ENCODE measurements at regions not wholly inside any gene's neighbourhood (a gene's known extent, or its start where the extent isn't known, plus 50 kb on each side); places are given as distances from the start of the nearest gene placed in this dataset.

- Histone ChIP-seq H3K9me3 (no peaks in the 10 kb centered on the region), H3K36me3 (no peaks in the 10 kb centered on the region), H3K27me3 (no peaks in the 10 kb centered on the region), H3K27ac (no peak overlapping the region), H3K4me3 (replicated peaks in 1 of 3) (no peak overlapping the region), H3K4me1 (no peaks in the 10 kb centered on the region)
- 92 to 97% methylated on average over 2 of the region's 2 CpGs for whole genome bisulfite sequencing, 2 donors
- intact Hi-C loops (cut with DNase I): no loop called here
- TF ChIP-seq POLR2A (IDR thresholded peaks at IDR 0.05) (no peak), CTCF (IDR thresholded peaks at IDR 0.05) (no peak)
- no peak for DNase-seq
These were observed 133.3 kb upstream of the ADRA1B start for GRCh38 chr5:159782995-159783300.

- Histone ChIP-seq H3K4me3 (replicated peaks in 1 of 3) (no peak overlapping the region), H3K9me3 (no peaks in the 10 kb centered on the region), H3K36me3 (no peaks in the 10 kb centered on the region), H3K27ac (no peak overlapping the region), H3K4me1 (peaks cover 0 to 1% of the 10 kb centered on the region in 2 donors), H3K27me3 (no peaks in the 10 kb centered on the region)
- DNase-seq: no peak
- intact Hi-C loops (cut with DNase I): no loop called here
- 79 to 80% methylated on average over 3 of the region's 3 CpGs for WGBS, 2 donors
- TF ChIP-seq POLR2A (IDR thresholded peaks at IDR 0.05) (no peak), CTCF (IDR thresholded peaks at IDR 0.05) (no peak)
These were observed 132.5 kb upstream of the ADRA1B start for GRCh38 chr5:159783726-159784247.

GRCh38 chr5:159784993-159785392 is 131.3 kb upstream of the ADRA1B start:
- no peak for TF ChIP-seq POLR2A (IDR thresholded peaks at IDR 0.05)
- TF ChIP-seq CTCF (IDR thresholded peaks at IDR 0.05): no peak
- no peaks in the 10 kb centered on the region for H3K27me3 ChIP-seq
- no peaks in the 10 kb centered on the region for H3K9me3 ChIP-seq
- intact Hi-C loops (cut with DNase I): no loop called here
- no peak overlapping the region for H3K27ac ChIP-seq
- DNase-seq: no peak
- no peak overlapping the region for H3K4me3 ChIP-seq (replicated peaks in 1 of 3)
- no peaks in the 10 kb centered on the region for H3K36me3 ChIP-seq
- peaks cover 0 to 4% of the 10 kb centered on the region in 2 donors for H3K4me1 ChIP-seq

GRCh38 chr5:159785656-159786055 is 130.6 kb upstream of the ADRA1B start:
- 68 to 69% methylated on average over 3 of the region's 3 CpGs for WGBS, 2 donors
- Histone ChIP-seq H3K4me3 (replicated peaks in 1 of 3) (no peak overlapping the region), H3K36me3 (no peaks in the 10 kb centered on the region), H3K27me3 (no peaks in the 10 kb centered on the region), H3K4me1 (peaks cover 0 to 4% of the 10 kb centered on the region in 2 donors), H3K9me3 (no peaks in the 10 kb centered on the region), H3K27ac (no peak overlapping the region)
- intact Hi-C loops (cut with DNase I): no loop called here
- DNase-seq: no peak
- TF ChIP-seq POLR2A (IDR thresholded peaks at IDR 0.05) (no peak), CTCF (IDR thresholded peaks at IDR 0.05) (no peak)

- H3K4me1 ChIP-seq: peaks cover 0 to 4% of the 10 kb centered on the region in 2 donors
- no peak for DNase-seq
- no peaks in the 10 kb centered on the region for H3K36me3 ChIP-seq
- no peak for TF ChIP-seq POLR2A (IDR thresholded peaks at IDR 0.05)
- no peak for TF ChIP-seq CTCF (IDR thresholded peaks at IDR 0.05)
- no peaks in the 10 kb centered on the region for H3K9me3 ChIP-seq
- 87 to 92% methylated on average over 3 of the region's 3 CpGs for WGBS, 2 donors
- intact Hi-C loops (cut with DNase I): no loop called here
- H3K27me3 ChIP-seq: no peaks in the 10 kb centered on the region
- H3K4me3 ChIP-seq (replicated peaks in 1 of 3): no peak overlapping the region
- no peak overlapping the region for H3K27ac ChIP-seq
These were observed 130.1 kb upstream of the ADRA1B start for GRCh38 chr5:159786201-159786600.
